ENCODE measurements at regions not wholly inside any gene's neighbourhood (a gene's known extent, or its start where the extent isn't known, plus 50 kb on each side); places are given as distances from the start of the nearest gene placed in this dataset.
"Not testable (repeated sequence)": the region's sequence is repeated elsewhere in the genome, so short reads cannot be mapped to it uniquely, and the experiment has no call there.

DNA sequence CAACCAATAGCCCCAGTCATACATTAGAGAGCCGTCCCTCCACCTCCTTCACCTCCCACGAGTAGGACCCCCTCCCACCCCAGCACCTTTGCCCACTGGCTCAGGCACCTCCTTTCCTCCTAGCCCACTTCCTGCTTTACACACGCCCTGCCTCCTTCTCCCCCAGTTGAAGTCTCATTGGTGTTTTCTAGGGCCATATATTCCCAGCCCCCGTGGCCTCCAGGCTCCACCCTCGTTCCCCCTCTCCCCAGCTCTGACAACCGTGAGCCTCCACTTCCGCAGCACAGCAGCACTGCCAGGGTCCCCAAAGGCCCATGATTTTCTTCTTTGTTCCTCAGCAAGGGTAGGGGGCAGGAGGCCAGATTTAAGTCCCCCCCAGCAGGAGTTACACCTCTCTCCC is 340.3 kb upstream of the TNRC6C start:
- DNase-seq (ENCODE audit: low read depth in 3 of 3) = no peak

DNA sequence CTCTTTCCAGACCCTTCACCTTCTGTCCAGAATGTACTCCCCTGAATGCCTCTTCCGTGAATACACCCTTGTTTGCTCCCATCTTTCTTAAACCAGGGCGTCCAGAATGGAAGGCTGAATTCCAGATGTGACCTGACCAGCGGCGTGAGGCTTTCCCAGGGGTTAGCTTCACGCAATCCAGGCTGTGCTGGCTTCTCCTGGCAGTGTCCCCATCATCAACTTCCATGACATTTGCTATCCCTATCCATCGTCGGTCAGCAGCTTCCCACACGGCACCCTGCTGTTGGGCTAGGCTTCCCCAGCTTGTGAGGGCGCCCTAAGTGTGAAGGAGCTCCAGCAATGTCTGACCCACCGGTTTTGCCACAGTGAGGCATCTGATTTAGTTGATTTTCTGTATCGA is 339.8 kb upstream of the TNRC6C start:
- no peak for DNase-seq (ENCODE audit: low read depth in 3 of 3)

DNA sequence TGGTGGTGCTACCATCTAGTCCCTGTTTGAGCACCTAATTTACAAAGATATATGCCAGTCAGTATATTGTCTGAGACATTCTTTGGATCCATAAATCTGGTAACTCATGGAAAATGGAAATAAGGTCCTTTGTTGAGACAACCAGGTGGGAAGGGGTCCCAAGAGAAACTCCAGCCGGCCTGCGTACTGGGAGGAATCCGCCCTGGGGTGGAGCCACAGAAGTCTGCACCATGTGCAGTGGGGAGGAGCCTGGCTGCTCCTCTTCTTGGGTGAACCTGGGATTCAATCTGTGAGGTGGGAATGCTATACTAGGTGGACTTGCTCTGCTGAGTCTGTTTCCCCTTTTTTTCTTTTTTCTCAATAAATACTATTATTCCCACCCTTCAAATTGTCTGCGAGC is 339.2 kb upstream of the TNRC6C start:
- DNase-seq (ENCODE audit: low read depth in 3 of 3) = no peak

- DNase-seq (ENCODE audit: low read depth in 3 of 3) = no peak
Measured at GRCh38 chr17:77619851-77620250, 338.7 kb upstream of the TNRC6C start.

- no peak for DNase-seq (ENCODE audit: low read depth in 3 of 3)
Measured at GRCh38 chr17:77620282-77620681, 338.2 kb upstream of the TNRC6C start.

DNA sequence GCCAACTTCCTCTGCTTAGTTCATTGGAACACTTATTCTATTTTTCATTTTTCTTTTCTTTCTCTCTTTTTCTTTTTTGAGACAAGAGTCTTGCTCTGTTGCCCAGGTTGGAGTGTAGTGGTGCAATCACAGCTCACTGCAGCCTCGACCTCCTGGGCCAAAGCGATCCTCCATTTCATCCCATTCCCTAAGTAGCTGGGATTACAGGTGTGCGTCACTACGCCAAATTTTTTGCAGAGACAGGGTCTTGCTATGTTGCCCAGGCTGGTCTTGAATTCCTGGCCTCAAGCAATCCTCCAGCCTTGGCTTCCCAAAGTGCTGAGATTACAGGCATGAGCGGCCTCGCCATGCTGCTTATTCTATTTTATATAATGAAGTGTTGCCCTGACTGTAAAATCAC is 336.4 kb upstream of the TNRC6C start:
- not testable (repeated sequence) for DNase-seq (ENCODE audit: low read depth in 3 of 3)

DNA sequence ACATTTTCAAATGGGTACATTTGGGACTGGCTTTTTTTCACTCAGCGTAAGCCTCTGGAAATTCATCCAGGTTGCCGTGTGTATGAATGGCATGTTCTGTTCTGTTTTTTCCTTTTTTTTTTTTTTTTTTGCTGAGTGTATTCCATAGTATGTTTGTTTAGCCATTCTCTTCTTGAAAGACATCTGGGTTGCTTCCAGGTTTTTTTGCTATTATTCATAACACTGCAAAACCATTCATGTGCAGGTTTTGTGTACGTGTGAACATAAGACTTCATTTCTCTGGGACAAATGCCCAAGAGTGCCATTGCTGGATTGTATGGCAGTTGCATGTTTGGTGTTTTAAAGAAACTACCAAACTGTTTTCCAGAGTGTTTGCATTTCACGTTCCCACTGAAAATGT is 335.9 kb upstream of the TNRC6C start:
- DNase-seq (ENCODE audit: low read depth in 3 of 3) = no peak

DNA sequence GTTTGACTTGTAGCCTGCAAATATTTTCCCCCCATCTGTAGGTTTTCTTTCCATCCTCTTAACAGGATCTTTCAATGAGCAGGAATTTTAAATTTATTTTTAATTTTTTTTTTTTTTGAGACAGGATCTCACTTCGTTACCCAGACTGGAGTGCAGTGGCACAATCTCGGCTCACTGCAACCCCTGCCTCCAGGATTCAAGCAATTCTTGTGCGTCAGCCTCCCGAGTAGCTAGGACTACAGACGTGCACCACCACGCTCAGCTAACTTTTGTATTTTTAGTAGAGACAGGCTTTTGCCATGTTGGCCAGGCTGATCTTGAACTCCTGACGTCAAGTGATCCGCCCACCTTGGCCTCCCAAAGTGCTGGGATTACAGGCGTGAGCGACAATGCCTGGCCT is 335.2 kb upstream of the TNRC6C start:
- DNase-seq (ENCODE audit: low read depth in 3 of 3) = not testable (repeated sequence)

DNA sequence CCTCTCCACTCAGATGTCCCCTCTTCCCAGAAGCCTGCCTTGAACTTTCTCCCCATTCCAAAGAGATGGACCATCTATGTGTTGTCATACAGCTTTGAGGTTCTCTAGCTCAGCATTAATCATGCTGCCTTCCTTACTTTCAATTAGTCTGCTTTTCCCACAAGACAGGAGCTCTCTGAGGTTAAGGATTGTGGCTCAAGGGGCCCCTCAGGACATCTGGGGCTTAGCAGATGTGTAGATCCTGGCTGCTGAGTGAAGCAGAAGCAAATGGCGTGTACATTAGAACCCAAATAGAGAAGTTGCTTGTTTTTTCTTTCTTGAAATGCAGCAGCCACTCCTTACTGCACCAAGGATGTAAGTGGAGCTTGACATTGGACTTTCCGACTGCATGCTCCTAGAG is 330.5 kb upstream of the TNRC6C start:
- DNase-seq (ENCODE audit: low read depth in 3 of 3) = no peak

- not testable (repeated sequence) for DNase-seq (ENCODE audit: low read depth in 3 of 3)
Measured at GRCh38 chr17:77629284-77629683, 329.2 kb upstream of the TNRC6C start.

- no peak for DNase-seq (ENCODE audit: low read depth in 3 of 3)
Measured at GRCh38 chr17:77631307-77631706, 327.2 kb upstream of the TNRC6C start.

- no peak for DNase-seq (ENCODE audit: low read depth in 3 of 3)
Measured at GRCh38 chr17:77632619-77633018, 325.9 kb upstream of the TNRC6C start.

DNA sequence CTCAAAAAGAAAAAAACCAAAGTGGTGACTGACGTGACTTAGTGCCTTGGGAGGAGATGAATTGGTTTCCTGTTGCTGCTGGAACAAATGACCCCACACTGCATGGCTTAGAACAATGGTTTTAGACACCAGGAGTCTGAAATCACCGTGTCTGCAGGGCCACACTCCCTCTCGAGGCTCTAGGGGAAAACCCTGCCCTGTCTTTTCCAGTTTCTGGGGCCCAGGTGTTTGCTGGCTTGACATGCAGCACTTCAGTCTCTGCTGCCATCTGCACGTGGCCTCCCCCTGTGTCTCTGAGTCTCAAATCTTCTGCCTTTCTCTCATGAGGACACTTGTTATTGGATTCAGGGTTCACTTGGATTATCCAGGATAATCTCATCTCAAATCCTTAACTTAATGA is 323.8 kb upstream of the TNRC6C start:
- no peak for DNase-seq (ENCODE audit: low read depth in 3 of 3)

DNA sequence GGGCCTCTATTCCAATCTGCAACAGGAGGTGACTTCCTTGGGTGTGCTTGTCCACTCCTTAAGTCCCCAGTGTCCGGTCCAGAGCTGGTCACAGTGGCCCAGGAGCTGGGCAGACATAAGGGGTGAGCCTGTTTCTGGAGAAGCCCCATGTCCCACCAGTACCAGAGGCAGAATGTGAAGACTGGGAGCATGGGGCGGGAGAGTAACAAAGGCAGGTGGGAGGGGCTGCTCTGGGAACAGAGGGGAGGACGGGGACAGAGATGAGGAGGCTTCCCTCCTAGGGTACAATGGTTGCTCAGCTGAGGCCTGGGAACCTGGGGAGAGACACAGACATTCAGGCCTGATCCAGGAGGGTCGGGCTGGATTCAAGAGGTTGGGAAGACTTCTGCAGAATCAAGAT is 323.3 kb upstream of the TNRC6C start:
- DNase-seq (ENCODE audit: low read depth in 3 of 3) = no peak

DNA sequence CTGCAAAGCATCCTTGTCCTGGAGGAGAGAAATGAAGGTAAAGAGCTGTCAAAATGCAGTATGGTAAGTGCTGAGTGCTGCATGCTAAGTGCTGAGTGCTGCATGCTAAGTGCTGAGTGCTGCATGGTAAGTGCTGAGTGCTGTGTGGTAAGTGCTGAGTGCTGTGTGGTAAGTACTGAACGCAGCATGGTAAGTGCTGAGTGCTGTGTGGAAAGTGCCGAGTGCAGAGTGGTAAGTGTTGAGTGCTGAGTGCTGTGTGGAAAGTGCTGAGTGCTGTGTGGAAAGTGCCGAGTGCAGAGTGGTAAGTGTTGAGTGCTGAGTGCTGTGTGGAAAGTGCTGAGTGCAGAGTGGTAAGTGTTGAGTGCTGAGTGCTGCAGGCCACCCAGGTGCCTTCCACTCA is 322.7 kb upstream of the TNRC6C start:
- not testable (repeated sequence) for DNase-seq (ENCODE audit: low read depth in 3 of 3)

DNA sequence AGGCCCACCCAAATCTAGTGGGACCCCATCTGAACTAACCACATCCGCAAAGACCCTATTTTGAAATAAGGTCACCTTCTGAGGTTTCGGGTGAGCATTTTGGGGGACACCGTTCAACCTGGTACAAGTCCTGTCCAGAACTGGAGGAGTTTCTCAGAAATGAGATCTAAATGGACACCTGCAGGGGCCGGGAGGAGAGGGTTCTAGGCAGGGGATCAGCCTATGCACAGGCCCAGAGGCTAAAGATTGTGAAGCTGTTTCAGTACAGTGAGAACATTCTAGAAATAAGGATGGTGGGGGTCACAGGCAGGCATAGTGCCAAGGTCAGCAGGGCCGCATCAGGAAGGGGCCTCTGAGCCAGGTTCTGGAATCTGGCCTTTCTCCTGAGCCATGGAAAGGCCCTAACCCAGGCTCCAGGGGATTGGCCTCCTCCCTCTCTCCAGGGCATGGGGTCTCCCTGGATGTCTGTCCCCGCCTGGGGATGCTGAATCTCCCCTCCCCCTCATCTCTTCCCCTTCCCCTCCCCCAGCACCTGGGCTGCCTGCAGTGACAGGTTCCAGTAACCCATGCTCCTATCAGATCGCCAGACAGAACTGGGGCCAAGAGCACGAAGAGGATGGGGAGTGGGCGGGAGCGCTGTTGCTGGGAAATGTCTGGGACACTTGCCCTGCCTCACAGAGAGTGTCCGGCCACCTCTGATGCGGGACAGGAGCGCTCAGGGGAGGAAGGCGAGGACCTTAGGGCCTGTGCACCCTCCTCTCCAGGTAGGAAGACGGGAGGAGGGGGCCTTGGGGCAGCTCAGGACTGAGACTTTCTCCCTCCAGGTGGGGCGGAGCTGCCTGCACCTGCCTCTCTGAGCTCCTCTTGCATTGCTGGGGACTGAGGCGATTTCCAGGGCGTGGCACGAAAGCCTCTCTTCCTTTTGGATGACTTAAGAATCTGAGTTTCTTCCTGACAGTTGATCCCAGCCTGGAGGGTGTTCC is 321.4 kb upstream of the TNRC6C start:
- no peak for DNase-seq (ENCODE audit: low read depth in 3 of 3)

- DNase-seq (ENCODE audit: low read depth in 3 of 3) = no peak
Measured at GRCh38 chr17:77637818-77638575, 320.5 kb upstream of the TNRC6C start.

DNA sequence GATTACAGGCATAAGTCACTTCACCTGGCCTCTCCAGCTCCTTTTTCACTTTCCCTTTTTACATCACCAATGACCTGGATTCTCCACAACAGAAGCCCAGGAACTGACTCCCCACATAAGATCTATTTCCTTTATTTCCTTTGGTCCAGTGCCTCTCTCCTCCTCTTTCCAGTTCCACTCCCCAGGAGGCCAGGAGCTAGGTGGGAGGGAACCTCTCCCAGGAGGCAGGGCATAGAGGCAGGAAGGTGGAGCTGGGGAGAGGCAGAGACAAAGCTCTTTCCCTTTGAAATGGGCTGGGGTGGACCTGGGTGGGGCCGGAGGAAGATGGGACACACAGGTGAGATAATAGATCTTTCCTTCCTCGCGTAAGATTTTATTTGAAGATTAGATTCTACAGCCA is 318.3 kb upstream of the TNRC6C start:
- no peak for DNase-seq (ENCODE audit: low read depth in 3 of 3)

DNA sequence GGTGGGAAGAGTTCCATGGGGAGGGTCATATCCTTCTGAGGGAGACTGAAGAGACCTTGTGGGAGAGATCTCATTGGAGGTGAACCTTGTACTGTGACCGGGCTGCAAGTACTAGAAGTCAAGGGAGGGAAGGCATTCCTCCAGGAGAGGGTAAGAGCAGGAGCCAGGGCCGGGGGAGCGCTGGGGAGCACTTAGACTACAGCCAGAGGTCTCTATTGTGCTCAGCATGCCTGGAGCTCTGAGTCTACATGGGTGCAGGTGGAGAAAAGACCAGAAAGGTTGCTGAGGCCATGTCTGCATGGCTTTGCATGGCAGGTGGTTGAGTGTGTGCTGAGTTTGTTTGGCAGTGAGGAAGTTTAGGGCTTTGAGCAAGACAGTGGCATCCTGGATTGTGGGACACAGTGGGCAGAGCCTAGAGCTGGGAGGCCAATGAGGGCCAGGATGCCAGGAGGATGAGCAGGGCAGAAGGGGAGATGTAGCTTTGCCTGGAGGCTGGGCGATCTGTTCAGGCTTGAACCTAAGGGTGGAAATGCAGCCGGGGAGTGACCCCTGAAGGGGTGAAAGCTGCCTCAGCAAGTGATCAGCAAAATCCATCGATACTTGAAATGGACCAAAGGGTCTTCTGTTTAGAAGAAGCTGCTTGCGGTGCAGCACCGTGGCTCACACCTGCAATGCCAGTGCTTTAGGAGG is 317.4 kb upstream of the TNRC6C start:
- no peak for DNase-seq (ENCODE audit: low read depth in 3 of 3)

GRCh38 chr17:77641718-77642117 is 316.8 kb upstream of the TNRC6C start:
- DNase-seq (ENCODE audit: low read depth in 3 of 3) = no peak

DNA sequence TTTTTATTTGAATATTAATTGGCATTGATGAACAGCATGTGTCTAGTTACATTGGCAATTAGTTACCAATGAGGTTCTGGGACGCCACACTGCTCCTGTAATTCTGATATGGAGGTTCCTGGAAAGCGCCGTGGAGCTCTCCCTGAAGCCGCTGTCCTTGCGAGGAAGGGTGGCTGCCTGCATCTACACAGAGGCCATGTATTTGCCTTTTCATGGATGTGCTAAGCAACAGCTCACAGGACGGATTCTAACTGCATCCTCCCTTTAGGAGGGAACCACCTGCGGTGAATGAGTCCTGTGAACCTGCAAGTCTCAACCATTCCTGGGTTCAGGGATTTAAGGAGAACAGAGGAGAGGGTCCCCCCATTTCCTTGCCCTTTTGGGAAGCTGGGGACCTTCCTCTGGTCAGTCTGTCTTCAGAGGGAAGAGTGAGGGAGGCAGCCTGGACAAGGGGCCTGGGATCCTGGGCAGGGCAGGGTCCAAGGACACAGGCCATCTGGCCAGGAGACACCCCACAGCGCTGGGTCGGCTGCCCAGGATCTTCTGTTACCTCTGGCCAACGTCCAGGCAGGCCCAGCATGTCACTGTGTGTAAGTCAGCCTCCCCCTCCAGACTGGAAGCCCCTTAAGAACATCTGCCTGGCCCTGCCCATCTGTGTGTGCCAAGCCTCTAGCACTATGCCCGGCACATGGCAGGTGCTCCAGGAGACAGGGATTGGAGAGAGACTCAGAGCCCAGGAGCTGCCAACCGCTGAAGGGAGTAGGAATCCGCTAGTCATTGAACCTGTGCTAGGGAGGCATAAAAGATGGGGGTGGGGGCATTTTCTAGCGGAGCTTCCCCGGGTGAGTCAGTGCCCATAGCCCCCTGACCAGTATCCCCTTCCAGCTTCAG is 314.1 kb upstream of the TNRC6C start:
- no peak for DNase-seq (ENCODE audit: low read depth in 3 of 3)
